ENCODE measurements at regions not wholly inside any gene's neighbourhood (a gene's known extent, or its start where the extent isn't known, plus 50 kb on each side); places are given as distances from the start of the nearest gene placed in this dataset.

DNA sequence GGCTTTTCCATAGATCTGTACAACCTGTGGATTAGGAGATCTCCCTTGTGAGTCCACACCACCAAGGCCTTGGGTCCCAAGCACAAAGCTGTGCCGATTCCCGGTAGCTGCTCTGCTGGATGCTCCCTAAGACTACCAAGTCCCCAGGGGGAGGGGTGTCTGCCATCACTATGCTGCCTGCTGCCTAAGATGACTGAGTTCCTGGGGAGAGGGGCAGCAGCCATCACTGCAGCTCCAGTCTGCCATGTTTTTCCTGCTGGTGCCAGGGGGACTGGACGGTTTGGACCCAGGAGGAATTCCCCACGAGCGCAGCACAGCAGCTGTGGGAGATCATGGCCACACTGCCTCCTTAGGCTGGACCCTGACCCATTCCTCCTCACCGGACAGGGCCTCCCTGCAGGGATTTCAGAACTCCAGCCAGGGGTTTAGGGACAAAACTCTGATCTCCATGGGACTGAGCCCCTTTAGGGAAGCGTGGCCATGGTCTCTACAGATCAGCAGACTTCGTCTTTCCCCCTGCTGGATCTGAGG, 1049.8 kb downstream of the SORCS1 start:
- H3K9me3 ChIP-seq (ENCODE audit: control insufficient read depth, low read depth, low read length): no peaks in the 10 kb centered on the region

DNA sequence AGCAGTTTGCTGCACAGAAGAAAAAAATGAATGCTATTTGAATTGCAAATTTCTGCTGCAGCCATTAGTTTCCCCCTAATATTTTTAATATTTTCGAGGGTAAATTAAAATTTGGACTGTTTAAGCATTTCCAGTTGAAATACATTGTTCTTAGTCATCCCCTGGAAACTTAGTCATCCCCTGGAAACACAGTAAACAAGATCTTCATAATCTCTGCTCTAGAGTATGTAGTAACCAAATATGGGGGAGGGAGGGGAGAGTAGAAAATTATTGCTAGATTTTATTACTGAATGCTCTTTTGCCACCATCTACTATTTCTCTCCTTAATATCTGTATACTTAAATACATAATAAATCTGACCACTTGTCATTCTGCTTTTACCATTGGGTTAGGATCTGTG, 1053.3 kb downstream of the SORCS1 start:
- DNase-seq (ENCODE audit: low read depth, low spot score): no peak
- Histone ChIP-seq H3K9me3 (ENCODE audit: control insufficient read depth, low read depth, low read length) (peaks cover 2% of the 10 kb centered on the region), H3K9ac (ENCODE audit: control insufficient read depth, extremely low read depth, insufficient read depth, low read length) (no peak overlapping the region), H3K4me1 (ENCODE audit: control insufficient read depth, extremely low read depth, insufficient read depth, low read length) (no peaks in the 10 kb centered on the region), H4K20me1 (ENCODE audit: control insufficient read depth, extremely low read depth, insufficient read depth, low read length) (no peaks in the 10 kb centered on the region), H3K9me1 (ENCODE audit: control insufficient read depth, extremely low read depth, insufficient read depth, low read length) (no peaks in the 10 kb centered on the region), H3K27me3 (ENCODE audit: control insufficient read depth, extremely low read depth, insufficient read depth, low read length) (no peaks in the 10 kb centered on the region), H3K36me3 (ENCODE audit: control insufficient read depth in 2 of 2, extremely low read depth in 1 of 2, insufficient read depth in 2 of 2, low read length in 2 of 2) (no peaks in the 10 kb centered on the region), H3K4me3 (ENCODE audit: control insufficient read depth in 2 of 3, extremely low read depth in 1 of 3, insufficient read depth in 2 of 3, low read depth in 1 of 3, low read length in 3 of 3) (no peak overlapping the region), H3K4me2 (ENCODE audit: control insufficient read depth, extremely low read depth, insufficient read depth, low read depth, low read length) (no peak overlapping the region), H3K27ac (ENCODE audit: control insufficient read depth, insufficient read depth, low read length) (no peak overlapping the region), H3K79me2 (ENCODE audit: control insufficient read depth, insufficient read depth, low read length) (no peaks in the 10 kb centered on the region), H2AFZ (ENCODE audit: control insufficient read depth, low read length) (no peak overlapping the region)
- no peak for FAIRE-seq
- dilution Hi-C loops (cut with MboI; ENCODE audit: extremely low pct_ligation_motif_present, low sequenced_read_pairs): no loop called here
- no peak for TF ChIP-seq EZH2 (IDR thresholded peaks at IDR 0.05; ENCODE audit: low read length)
- TF ChIP-seq, protein P1, sequence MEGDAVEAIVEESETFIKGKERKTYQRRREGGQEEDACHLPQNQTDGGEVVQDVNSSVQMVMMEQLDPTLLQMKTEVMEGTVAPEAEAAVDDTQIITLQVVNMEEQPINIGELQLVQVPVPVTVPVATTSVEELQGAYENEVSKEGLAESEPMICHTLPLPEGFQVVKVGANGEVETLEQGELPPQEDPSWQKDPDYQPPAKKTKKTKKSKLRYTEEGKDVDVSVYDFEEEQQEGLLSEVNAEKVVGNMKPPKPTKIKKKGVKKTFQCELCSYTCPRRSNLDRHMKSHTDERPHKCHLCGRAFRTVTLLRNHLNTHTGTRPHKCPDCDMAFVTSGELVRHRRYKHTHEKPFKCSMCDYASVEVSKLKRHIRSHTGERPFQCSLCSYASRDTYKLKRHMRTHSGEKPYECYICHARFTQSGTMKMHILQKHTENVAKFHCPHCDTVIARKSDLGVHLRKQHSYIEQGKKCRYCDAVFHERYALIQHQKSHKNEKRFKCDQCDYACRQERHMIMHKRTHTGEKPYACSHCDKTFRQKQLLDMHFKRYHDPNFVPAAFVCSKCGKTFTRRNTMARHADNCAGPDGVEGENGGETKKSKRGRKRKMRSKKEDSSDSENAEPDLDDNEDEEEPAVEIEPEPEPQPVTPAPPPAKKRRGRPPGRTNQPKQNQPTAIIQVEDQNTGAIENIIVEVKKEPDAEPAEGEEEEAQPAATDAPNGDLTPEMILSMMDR (optimal IDR thresholded peaks at IDR 0.05 in 1 of 3, IDR thresholded peaks at IDR 0.05 in 1 of 3, conservative IDR thresholded peaks at IDR 0.05 in 1 of 3; ENCODE audit: extremely low read depth in 1 of 3, insufficient read depth in 2 of 3, low read length in 3 of 3): no peak

More for the DNA sequence above, 1049.8 kb downstream of the SORCS1 start:
- Histone ChIP-seq H3K4me2 (ENCODE audit: control insufficient read depth, extremely low read depth, insufficient read depth, low read depth, low read length) (no peak overlapping the region), H3K9ac (ENCODE audit: control insufficient read depth, extremely low read depth, insufficient read depth, low read length) (no peak overlapping the region), H3K79me2 (ENCODE audit: control insufficient read depth, insufficient read depth, low read length) (no peaks in the 10 kb centered on the region), H3K27ac (ENCODE audit: control insufficient read depth, insufficient read depth, low read length) (no peak overlapping the region), H3K4me1 (ENCODE audit: control insufficient read depth, extremely low read depth, insufficient read depth, low read length) (no peaks in the 10 kb centered on the region), H3K36me3 (ENCODE audit: control insufficient read depth in 2 of 2, extremely low read depth in 1 of 2, insufficient read depth in 2 of 2, low read length in 2 of 2) (no peaks in the 10 kb centered on the region), H3K27me3 (ENCODE audit: control insufficient read depth, extremely low read depth, insufficient read depth, low read length) (no peaks in the 10 kb centered on the region), H2AFZ (ENCODE audit: control insufficient read depth, low read length) (no peak overlapping the region), H3K9me1 (ENCODE audit: control insufficient read depth, extremely low read depth, insufficient read depth, low read length) (no peaks in the 10 kb centered on the region), H4K20me1 (ENCODE audit: control insufficient read depth, extremely low read depth, insufficient read depth, low read length) (no peaks in the 10 kb centered on the region), H3K4me3 (ENCODE audit: control insufficient read depth in 2 of 3, extremely low read depth in 1 of 3, insufficient read depth in 2 of 3, low read depth in 1 of 3, low read length in 3 of 3) (no peak overlapping the region)
- DNase-seq (ENCODE audit: low read depth, low spot score) (no peak), FAIRE-seq (no peak)
- dilution Hi-C loops (cut with MboI; ENCODE audit: extremely low pct_ligation_motif_present, low sequenced_read_pairs): no loop called here
- TF ChIP-seq EZH2 (IDR thresholded peaks at IDR 0.05; ENCODE audit: low read length): no peak
- TF ChIP-seq, protein P1 (optimal IDR thresholded peaks at IDR 0.05 in 1 of 3, IDR thresholded peaks at IDR 0.05 in 1 of 3, conservative IDR thresholded peaks at IDR 0.05 in 1 of 3; ENCODE audit: extremely low read depth in 1 of 3, insufficient read depth in 2 of 3, low read length in 3 of 3): no peak

All from keratinocyte (primary cell).